C4-2B (cell line): ENCODE measurements at regions not wholly inside any gene's neighbourhood (a gene's known extent, or its start where the extent isn't known, plus 50 kb on each side); places are given as distances from the start of the nearest gene placed in this dataset.

Source experiments
- ZFX ChIP-seq: fragments of 450-650 bp; IDR thresholded peaks from 2 replicates; pipeline ENCODE4 v1.6.1; 2017
- TF ChIP-seq, protein P1 (sequence below): fragments of 450-650 bp; conservative IDR thresholded peaks from 2 replicates; pipeline ENCODE4 v1.5.1; 2017; ENCODE audit warnings: mild to moderate bottlenecking

DNA sequence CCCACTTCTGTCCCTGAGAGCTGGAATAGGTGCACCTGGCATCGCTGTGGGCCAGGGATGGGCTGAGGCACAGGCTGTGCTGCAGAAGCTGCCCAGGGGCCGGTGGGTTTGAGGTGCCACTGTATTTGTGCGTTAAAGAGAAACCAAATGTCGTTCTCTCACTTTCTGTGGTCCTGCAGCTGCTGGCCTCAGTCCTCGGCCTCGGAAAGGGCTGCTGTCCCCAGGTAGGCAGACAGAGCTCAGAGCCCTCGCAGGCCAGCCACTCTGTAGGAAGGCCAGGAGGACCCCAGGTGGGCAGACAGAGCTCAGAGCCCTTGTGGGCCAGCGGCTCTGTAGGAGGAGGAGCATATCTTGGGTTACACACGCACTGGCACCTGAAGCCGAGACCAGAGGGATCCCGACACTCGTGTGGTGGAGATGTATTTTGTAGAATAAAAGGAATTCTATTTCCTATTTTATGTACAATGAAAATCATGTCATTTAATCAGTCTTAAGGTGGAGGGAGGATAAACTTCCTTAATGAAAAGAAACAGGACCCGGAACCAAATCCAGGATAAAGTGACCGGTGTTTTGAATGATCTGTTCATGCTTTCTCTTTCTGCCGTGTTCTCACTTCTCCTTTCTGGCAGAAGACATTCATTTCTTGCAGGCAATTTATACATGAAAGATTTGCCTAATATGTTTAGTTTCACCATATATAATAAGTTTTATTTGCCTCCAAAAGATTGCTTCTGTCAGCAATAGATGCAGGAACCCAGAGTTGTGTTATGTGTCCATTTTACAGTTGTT, 54.4 kb upstream of the HGFAC start:
- TF ChIP-seq, protein P1, sequence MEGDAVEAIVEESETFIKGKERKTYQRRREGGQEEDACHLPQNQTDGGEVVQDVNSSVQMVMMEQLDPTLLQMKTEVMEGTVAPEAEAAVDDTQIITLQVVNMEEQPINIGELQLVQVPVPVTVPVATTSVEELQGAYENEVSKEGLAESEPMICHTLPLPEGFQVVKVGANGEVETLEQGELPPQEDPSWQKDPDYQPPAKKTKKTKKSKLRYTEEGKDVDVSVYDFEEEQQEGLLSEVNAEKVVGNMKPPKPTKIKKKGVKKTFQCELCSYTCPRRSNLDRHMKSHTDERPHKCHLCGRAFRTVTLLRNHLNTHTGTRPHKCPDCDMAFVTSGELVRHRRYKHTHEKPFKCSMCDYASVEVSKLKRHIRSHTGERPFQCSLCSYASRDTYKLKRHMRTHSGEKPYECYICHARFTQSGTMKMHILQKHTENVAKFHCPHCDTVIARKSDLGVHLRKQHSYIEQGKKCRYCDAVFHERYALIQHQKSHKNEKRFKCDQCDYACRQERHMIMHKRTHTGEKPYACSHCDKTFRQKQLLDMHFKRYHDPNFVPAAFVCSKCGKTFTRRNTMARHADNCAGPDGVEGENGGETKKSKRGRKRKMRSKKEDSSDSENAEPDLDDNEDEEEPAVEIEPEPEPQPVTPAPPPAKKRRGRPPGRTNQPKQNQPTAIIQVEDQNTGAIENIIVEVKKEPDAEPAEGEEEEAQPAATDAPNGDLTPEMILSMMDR = no peak
- TF ChIP-seq ZFX = no peak
